Fibroblast of lung (primary cell): ENCODE measurements at regions not wholly inside any gene's neighbourhood (a gene's known extent, or its start where the extent isn't known, plus 50 kb on each side); places are given as distances from the start of the nearest gene placed in this dataset.

Source experiments
- CTCF ChIP-seq, 2 donors: IDR thresholded peaks in 1 of 2; conservative IDR thresholded peaks in 1 of 2; 1 replicate in 1 of 2; 2 replicates in 1 of 2; pipeline ENCODE4 v1.5.1; 2011 to 2012; ENCODE audit warnings: low read length in 2 of 2, control low read depth in 1 of 2, inconsistent platforms in 1 of 2, low read depth in 1 of 2, mild to moderate bottlenecking in 1 of 2
- EZH2 ChIP-seq: IDR thresholded peaks from 2 replicates; pipeline ENCODE4 v1.5.1; 2012; ENCODE audit warnings: low read length, control low read depth, mild to moderate bottlenecking; ENCODE audit errors: missing control alignments

- TF ChIP-seq CTCF (conservative IDR thresholded peaks at IDR 0.05 in 1 of 2, IDR thresholded peaks at IDR 0.05 in 1 of 2; ENCODE audit: low read depth in 1 of 2, low read length in 2 of 2) (no peak), EZH2 (no peak)
Measured at GRCh38 chr4:178778496-178778895, 1336.3 kb upstream of the AGA start.
